HG03196 (cell line): ENCODE measurements at regions not wholly inside any gene's neighbourhood (a gene's known extent, or its start where the extent isn't known, plus 50 kb on each side); places are given as distances from the start of the nearest gene placed in this dataset.

Source experiments
- ATAC-seq: cut with Tn5 transposase; IDR thresholded peaks from one replicate; pipeline ENCODE4 v1.9.1; 2021; ENCODE audit not compliant: unreplicated experiment

- no peak for ATAC-seq
Observed at GRCh38 chr18:46290440-46291020, 186.3 kb downstream of the HAUS1 start.

DNA sequence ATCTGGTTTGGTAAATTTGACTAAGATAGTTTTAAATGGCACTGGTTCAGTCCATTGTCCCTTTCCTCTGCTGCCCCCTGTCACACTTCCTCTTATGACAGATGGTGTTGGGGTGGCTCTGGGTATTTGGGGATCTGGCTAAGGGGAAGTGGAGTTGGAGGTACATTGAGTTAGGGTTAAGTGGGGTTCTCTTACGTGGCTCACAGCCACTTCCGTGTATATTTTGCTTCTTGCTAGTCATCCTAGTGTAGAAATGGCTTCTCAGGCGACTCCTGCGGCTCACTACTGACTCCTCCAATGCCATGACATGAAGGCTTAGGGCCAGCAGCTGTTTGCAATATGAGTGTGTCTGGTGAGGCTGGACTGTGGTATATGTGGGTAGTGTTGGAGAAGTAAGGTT is 187.0 kb downstream of the HAUS1 start:
- no peak for ATAC-seq

DNA sequence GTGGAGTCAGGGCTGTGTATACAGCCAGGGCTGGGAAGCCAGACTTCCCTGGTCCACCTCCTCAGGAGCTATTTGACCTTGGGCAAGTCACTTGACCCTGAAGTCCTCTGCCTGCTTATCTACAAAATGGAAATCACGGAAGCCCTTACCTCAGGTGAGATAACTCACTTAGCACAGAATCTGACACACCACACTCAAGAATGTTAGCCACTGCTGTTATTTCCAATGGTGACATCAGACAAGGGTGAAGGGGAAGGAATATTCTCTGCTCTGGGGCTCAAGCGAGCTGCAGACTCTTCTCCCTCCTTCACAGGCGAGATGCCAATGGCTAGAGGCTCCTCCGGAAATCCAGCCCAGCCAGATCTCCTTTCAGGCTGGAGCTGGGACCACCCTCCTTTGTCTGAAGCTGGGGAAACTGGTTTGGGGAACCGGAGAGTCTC is 189.6 kb downstream of the HAUS1 start:
- ATAC-seq: no peak

GRCh38 chr18:46294318-46294717 is 190.1 kb downstream of the HAUS1 start:
- no peak for ATAC-seq

- no peak for ATAC-seq
Observed at GRCh38 chr18:46294751-46295150, 190.6 kb downstream of the HAUS1 start.

- no peak for ATAC-seq
Observed at GRCh38 chr18:46295416-46295815, 191.2 kb downstream of the HAUS1 start.

DNA sequence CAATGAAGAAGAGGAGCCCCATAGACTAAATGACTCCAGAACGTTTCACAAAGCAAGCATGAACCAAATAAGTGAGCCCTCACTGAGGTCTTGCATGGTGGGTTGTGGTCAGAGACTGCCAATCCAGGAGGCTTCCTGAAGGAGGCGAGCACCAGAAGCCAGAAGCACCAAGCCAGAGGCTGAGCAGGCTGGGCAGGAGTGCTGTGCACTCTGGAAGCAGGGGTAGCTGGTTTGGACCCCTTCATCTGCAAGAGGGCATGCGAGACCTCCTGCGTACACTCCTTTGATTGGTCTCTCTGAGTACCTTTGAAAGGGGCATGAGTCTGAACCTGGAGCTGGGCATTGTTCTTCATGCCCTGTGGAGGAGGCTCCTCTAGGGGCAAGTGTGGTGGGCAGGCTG is 192.5 kb downstream of the HAUS1 start:
- ATAC-seq: no peak

DNA sequence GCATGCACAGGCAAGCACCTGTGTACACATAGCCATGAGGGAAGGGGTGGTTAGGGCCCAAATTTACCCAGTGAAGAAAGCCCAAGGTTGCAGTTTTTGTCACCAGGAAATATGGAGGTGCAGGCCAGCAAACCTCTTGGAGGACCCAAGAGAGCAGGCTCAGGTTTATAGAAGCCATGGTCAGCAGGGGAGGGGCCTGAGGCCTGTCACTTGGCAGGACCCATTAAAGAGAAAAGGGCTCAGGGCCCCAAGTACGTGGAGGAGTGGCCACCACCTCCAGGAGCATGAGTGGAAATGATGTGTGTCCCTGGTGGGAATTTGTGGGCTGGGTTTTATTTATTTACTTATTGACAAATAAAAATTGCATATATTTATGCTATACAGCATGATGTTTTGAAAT is 192.9 kb downstream of the HAUS1 start:
- no peak for ATAC-seq

DNA sequence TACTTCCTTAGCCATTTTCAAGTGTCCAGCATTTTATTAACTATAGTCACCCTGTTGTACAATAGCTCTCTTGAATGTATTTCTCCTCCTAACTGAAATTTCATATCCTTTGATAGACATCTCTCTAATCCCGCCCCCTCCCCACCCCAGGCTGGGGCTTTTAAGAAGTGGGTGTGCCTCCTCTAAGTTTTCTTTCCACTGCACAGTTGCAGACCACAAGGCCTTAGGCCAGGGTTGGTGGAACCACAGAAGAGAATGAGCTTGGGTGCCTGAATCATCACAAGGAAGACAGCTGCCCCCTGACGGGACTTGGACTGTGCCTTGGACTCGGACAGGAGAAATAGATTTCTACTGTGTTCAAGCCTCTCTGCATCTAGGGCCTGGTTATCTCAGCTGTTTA is 193.4 kb downstream of the HAUS1 start:
- ATAC-seq: no peak

- no peak for ATAC-seq
Observed at GRCh38 chr18:46298511-46298910, 194.3 kb downstream of the HAUS1 start.

DNA sequence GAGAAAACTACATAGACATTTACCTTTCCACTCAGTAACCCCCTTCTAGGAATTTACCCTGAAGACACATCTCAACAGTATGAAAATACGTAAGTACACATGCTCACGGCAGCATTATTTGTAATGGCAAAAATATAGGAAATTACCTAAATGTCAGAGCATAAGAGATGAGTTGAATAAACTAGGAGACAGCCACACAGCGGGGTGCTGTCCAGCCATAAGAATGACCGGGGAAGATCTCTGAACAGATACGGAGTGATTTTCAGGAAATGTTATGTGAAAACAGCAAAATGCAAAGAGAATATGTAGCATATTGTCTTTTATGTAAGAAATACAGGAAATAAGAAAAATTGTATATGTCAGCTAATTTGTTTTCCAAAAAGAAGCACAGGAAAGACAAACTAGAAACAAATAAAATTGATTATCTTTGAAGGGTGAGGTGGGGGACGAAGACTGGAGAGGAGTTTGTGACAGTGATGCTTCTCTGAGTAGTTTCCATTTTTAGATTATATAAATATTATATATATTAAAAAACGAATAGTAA is 195.4 kb downstream of the HAUS1 start:
- no peak for ATAC-seq

- ATAC-seq: no peak
Observed at GRCh38 chr18:46301081-46301480, 196.9 kb downstream of the HAUS1 start.

DNA sequence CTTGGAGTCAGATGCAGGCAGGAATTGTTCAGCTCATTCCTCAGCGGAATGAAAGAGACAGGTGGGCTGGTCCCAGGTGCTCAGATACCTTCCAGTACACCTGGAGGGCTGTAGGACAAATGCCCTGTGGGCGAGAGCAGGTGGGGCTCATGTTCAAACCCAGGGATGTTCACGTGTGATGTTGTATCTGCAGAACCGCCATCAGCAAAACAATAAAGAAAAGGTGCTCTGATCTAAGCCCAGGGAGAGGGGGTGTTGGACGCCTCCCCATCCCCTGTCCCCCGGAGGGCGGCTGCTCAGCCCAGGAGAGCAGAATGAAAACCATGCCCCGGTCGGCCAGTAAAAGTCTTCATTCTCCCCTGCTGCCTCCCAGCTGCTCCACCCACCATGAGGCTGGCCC is 197.4 kb downstream of the HAUS1 start:
- ATAC-seq: no peak

GRCh38 chr18:46302528-46303485 is 198.6 kb downstream of the HAUS1 start:
- no peak for ATAC-seq

- no peak for ATAC-seq
Observed at GRCh38 chr18:46310258-46310657, 206.1 kb downstream of the HAUS1 start.

DNA sequence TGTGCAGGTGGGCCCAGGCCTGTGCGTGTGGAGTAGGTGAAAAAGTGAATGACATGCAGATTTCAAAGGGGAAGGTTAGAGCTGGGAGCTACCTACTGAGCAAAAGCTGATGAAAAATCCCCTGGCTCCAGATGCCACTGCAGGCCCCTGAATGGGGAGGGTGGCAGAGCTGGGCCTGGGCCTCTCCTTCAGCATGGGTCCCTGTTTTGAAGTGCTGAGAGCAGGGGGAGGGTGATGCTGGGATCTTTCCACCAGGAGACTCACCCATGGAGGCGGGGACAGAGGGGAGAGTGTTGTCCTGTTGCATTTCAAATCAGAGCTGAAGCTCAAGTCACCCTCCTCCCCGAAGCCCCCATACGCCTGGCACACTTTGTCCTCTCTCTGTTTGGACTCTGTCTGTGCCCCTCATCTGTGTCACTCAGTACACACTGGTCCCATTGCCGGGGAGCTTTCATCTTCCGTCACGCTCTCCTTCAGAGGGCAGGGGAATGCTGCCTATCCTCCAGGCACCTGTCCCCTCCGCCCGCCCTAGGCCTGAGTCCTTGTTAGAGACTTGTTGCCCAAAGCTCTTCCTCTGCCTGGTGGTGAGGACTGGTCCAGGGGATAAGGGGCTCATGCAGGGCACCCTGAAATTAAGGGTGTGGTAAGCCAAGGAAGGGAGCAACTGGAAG is 206.6 kb downstream of the HAUS1 start:
- no peak for ATAC-seq

DNA sequence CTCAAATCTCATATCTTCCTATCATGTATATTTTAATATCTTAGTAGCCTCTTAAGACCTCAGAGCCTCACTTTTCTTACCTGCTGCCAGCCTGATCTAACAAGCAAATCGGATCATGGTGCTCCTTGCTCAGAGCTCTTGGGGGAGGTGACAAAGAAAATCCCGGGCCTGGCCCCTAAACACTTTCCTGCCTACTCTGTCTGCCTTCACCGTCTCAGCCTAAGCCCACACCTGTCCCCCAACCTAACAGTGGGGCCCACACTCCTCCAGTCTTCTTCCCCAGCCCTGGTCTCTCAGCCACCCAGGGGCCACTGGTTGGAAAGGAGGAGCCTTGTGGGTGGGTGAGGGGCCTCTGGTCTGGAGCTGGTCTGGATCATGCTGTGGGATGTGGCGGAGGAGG is 207.3 kb downstream of the HAUS1 start:
- ATAC-seq: no peak

GRCh38 chr18:46312221-46312620 is 208.0 kb downstream of the HAUS1 start:
- ATAC-seq: no peak

- no peak for ATAC-seq
Observed at GRCh38 chr18:46313521-46313920, 209.3 kb downstream of the HAUS1 start.

GRCh38 chr18:46314011-46314410 is 209.8 kb downstream of the HAUS1 start:
- no peak for ATAC-seq

DNA sequence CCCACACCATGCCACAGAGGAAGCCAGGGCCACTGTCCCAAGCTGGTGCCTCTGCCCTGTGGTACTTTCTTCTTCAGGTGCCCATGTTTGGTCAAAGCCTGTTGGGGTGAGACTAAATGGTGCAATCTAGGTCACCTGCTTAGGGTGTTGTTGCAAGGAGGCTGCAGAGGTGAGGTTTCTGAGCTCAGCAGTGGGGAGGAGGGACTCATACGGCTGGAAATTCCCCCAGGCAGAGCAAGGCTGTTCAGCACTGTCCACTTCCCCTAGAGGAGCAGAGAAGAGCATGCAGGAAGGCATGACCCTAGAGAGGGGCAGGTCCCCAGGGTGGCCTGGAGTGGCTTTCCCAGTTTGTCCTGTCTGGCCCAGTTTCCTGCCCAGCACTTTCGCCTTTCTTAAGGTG is 211.0 kb downstream of the HAUS1 start:
- no peak for ATAC-seq

- no peak for ATAC-seq
Observed at GRCh38 chr18:46318356-46318755, 214.2 kb downstream of the HAUS1 start.
